ENCODE measurements at regions not wholly inside any gene's neighbourhood (a gene's known extent, or its start where the extent isn't known, plus 50 kb on each side); places are given as distances from the start of the nearest gene placed in this dataset.

DNA sequence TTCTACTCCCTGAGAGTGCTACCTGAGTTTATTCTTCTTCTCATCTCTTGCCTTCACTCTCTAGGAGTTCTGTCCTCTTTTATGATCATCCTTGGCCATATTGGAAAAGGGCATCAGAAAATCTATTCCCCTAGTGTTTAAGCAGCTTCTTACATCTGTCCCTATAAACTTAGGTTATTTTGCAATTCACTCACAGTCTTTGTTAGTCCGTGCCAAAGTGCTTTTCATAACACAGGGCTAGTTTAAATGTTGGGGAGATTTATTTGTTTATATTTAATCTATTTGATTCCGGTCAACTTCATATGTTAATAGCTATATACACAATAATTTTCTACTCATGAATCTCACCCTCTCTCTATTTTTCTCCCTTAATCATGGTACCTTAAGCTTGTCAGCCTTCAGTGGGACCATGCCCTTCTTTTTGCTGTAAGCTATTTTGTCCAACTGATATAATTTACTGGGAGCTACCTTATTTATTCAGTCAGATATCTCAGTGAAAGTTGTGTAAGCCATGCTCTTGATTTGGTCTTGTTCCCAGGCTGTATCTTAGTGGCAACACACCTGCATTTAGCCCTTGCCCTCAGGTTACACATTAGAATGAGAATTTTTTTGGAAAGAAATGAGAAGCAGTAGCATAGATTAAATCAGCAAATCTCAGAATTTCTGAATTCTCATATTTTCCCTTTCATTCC lies 106.3 kb upstream of the SMYD2 start:
- TF ChIP-seq, protein P1, sequence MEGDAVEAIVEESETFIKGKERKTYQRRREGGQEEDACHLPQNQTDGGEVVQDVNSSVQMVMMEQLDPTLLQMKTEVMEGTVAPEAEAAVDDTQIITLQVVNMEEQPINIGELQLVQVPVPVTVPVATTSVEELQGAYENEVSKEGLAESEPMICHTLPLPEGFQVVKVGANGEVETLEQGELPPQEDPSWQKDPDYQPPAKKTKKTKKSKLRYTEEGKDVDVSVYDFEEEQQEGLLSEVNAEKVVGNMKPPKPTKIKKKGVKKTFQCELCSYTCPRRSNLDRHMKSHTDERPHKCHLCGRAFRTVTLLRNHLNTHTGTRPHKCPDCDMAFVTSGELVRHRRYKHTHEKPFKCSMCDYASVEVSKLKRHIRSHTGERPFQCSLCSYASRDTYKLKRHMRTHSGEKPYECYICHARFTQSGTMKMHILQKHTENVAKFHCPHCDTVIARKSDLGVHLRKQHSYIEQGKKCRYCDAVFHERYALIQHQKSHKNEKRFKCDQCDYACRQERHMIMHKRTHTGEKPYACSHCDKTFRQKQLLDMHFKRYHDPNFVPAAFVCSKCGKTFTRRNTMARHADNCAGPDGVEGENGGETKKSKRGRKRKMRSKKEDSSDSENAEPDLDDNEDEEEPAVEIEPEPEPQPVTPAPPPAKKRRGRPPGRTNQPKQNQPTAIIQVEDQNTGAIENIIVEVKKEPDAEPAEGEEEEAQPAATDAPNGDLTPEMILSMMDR (IDR thresholded peaks at IDR 0.05): no peak
- no peak for TF ChIP-seq POLR2A (IDR thresholded peaks at IDR 0.05)

Measured in Peyer's patch (tissue), 4 donors.